Upper lobe of right lung (tissue), 1 donor: ENCODE measurements at regions not wholly inside any gene's neighbourhood (a gene's known extent, or its start where the extent isn't known, plus 50 kb on each side); places are given as distances from the start of the nearest gene placed in this dataset.

ENCODE experiments used
- ATAC-seq: fragments of 200-7000 bp; cut with Tn5 transposase; one replicate; pipeline ENCODE4 v1.9.1; 2020; ENCODE audit warnings: mild to moderate bottlenecking, moderate library complexity
- DNase-seq: peaks from one replicate; pipeline ENCODE4 v3.0.0-alpha.2; 2020
- H3K27ac ChIP-seq: fragments of 200-600 bp; one replicate; pipeline ENCODE4 v1.8.0; 2022
- H3K27me3 ChIP-seq: fragments of 200-600 bp; one replicate; pipeline ENCODE4 v1.8.0; 2022; ENCODE audit warnings: mild to moderate bottlenecking
- H3K36me3 ChIP-seq: fragments of 200-600 bp; one replicate; pipeline ENCODE4 v1.8.0; 2022
- H3K4me1 ChIP-seq: fragments of 200-600 bp; one replicate; pipeline ENCODE4 v1.8.0; 2022
- H3K4me3 ChIP-seq: fragments of 200-600 bp; one replicate; pipeline ENCODE4 v1.8.0; 2022; ENCODE audit warnings: mild to moderate bottlenecking
- H3K9me3 ChIP-seq: fragments of 200-600 bp; one replicate; pipeline ENCODE4 v1.8.0; 2022
- CTCF ChIP-seq: fragments of 200-600 bp; IDR thresholded peaks from one replicate; pipeline ENCODE4 v1.8.0; 2022; ENCODE audit warnings: antibody characterized with exemption
- intact Hi-C: fragments of 100-400 bp; cut with DNase I; formaldehyde crosslinking; loops from one replicate; pipeline ENCODE4 v1.11.0; 2022
- donor health status: DM: no; HTN: yes; CAD: no; lungs with severe emphysema.

DNA sequence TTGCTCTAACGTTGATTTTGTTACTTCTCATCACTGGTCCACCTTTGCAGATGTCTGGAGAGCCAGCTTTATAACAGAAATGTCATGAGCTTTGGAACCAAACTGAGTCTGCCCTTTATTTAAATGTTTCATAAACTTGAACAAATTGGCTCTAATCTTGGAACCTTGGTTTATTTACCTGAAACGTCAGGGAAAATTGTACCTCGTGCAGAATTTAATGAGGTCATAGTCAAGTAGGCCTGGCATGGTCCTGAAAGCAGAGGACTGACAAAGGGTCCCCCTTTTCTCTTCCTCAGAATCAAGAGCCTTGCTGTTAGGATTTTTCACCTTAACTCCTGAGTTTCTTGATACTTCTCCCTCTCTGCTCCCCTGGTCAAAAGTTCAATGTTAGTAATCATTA lies 828.0 kb downstream of the GRID1 start:
- Histone ChIP-seq H3K4me1 (no peaks in the 10 kb centered on the region), H3K4me3 (no peak overlapping the region), H3K9me3 (peaks cover 3% of the 10 kb centered on the region), H3K36me3 (no peaks in the 10 kb centered on the region), H3K27ac (no peak overlapping the region), H3K27me3 (no peaks in the 10 kb centered on the region)
- ATAC-seq (no peak), DNase-seq (no peak)
- no peak for TF ChIP-seq CTCF
- intact Hi-C loops = no loop called here

DNA sequence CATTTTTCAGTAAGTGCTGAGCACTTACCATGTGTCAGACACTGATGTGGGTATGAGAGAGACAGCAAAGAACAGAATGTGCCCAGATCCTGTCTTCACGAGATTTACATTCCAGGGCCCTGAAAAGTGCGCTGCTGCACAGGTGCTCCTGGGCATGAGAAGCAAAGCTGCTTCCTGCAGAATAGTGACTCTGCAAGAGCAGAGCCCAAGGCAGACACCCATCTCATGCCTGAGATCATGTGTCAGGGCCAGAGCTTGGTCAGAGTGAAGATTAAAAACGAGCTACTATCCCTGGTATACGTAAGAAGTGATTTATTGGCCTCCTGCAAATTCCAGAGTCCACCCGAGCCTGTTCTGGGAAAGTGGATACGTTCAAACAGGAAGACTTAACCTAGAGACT lies 824.4 kb downstream of the GRID1 start:
- DNase-seq = no peak
- no peak for TF ChIP-seq CTCF
- no peak overlapping the region for H3K4me3 ChIP-seq
- no peaks in the 10 kb centered on the region for H3K4me1 ChIP-seq
- no peak for ATAC-seq
- intact Hi-C loops = no loop called here
- H3K9me3 ChIP-seq = no peaks in the 10 kb centered on the region
- H3K27ac ChIP-seq = no peak overlapping the region
- H3K36me3 ChIP-seq = no peaks in the 10 kb centered on the region
- H3K27me3 ChIP-seq = no peaks in the 10 kb centered on the region

- no peak overlapping the region for H3K4me3 ChIP-seq
- intact Hi-C loops = no loop called here
- no peaks in the 10 kb centered on the region for H3K36me3 ChIP-seq
- TF ChIP-seq CTCF = no peak
- no peaks in the 10 kb centered on the region for H3K27me3 ChIP-seq
- H3K4me1 ChIP-seq = no peaks in the 10 kb centered on the region
- DNase-seq = no peak
- H3K9me3 ChIP-seq = no peaks in the 10 kb centered on the region
- H3K27ac ChIP-seq = no peak overlapping the region
- no peak for ATAC-seq
These were observed 823.5 kb downstream of the GRID1 start for GRCh38 chr10:85542936-85543730.

DNA sequence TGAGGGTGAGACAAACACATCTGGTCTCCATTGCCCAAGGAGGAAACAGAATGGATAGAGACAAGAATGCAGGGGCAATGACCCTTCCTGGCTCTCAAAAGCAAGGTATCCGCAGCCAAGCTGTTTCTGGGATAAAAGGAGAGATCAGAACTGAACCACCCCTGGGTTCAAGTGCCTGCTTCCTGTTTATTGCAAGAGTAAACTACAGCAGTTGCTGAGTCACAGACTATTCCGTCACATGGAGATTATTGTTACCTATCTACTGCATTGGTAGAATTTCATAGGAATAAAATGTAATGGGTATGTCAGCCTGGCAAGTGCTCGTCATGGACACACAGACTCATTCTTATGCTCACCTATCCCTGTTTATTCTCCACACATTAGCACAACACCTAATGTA lies 821.6 kb downstream of the GRID1 start:
- no peak for DNase-seq
- intact Hi-C loops = no loop called here
- no peak for TF ChIP-seq CTCF

GRCh38 chr10:85545874-85546273 lies 820.7 kb downstream of the GRID1 start:
- Histone ChIP-seq H3K27ac (no peak overlapping the region), H3K27me3 (no peaks in the 10 kb centered on the region), H3K4me1 (no peaks in the 10 kb centered on the region), H3K4me3 (no peak overlapping the region), H3K9me3 (no peaks in the 10 kb centered on the region), H3K36me3 (no peaks in the 10 kb centered on the region)
- intact Hi-C loops = no loop called here
- no peak for DNase-seq
- ATAC-seq = no peak
- no peak for TF ChIP-seq CTCF

More for the DNA sequence above, 821.6 kb downstream of the GRID1 start:
- no peak for ATAC-seq
- no peak overlapping the region for H3K27ac ChIP-seq
- no peaks in the 10 kb centered on the region for H3K9me3 ChIP-seq
- H3K4me3 ChIP-seq = no peak overlapping the region
- H3K4me1 ChIP-seq = no peaks in the 10 kb centered on the region
- no peaks in the 10 kb centered on the region for H3K36me3 ChIP-seq
- H3K27me3 ChIP-seq = no peaks in the 10 kb centered on the region
